ENCODE measurements at regions not wholly inside any gene's neighbourhood (a gene's known extent, or its start where the extent isn't known, plus 50 kb on each side); places are given as distances from the start of the nearest gene placed in this dataset.
"Not testable (repeated sequence)": the region's sequence is repeated elsewhere in the genome, so short reads cannot be mapped to it uniquely, and the experiment has no call there.

DNA sequence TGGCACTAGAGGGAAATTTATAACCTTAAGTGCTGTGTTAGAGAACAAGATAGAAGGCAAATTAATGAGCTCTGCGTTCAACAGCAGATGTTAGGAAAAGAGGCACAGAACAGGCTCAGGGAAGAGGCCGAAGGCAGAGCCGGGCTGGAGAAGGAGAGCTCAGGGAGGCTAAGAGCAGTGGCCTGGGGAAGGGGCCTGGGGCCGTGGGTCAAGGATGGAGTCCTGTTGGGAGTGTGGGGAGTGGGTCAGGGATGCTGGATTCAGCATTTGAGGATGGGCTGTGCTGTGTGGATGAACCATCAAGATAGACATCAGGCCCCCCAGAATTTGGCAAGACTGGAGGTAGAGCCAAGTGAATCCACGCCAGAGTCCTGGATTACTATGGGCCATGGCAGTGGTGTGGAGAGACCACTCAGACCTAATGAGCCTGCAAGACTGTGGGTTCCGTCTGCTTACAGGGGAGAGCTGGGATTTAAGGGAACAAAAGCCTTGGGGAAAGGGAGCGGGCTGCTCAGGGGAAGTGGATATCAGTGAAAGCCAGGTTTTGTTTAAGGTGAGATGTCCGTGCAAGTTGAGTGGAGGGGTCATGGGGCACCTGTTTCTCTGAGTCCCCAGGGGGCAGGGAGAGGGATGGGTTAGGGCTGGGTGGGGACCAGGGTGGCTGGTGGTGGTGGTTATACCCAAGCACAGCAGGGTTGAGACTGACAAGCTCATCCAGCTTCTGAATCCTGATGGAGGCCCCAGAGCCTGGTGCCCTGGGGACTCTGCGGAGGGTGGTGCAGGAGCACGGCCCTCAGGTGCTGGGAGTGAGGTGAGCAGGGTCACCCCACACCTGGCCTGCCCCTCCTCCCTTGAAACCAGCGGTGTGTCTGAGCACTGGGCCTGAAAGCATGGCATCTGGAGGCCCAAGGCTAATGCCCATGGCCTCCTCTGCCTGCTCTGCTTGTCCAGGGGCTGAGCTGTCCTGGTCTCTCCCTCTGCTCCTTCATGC lies 101.7 kb downstream of the BMS1 start:
- no peak for DNase-seq (ENCODE audit: low read depth)

DNA sequence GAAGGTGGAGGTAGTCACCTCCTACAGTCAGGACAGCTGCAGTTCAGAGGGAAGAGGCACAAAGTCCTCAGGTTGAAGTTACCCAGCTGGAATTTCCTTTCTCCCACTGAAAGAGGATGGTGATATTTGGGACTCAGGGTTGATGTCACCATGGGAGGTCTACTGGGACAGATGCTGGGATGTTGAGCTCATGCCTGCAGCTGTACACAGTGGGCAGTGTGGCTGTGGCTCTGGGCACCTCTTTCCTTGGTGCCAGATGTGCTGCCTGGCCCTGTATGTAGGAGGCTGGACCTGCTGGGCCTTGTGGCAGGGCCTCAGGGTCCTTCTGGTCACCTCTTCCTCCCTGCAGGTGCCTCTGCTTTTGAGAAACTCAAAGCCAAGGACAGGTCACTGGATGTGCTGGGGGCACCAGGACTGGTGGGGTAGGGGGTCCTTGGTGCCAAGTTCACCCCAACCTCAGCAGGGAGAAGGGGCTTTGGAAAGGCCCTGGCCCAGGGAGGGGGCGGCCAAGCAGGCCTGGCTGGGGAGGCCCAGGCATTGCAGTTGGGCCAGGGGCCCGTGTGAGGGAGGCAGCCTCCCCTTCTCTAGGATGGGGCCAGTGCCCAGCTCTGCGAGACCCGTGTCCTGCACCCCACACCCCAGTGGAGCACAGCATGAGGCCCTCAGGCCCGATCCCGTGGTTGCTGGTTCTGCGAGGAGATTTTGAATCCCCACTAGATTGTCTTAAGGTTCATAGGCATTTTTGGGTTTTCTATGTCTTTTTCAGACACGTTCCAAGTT lies 103.1 kb downstream of the BMS1 start:
- DNase-seq (ENCODE audit: low read depth), result no peak

DNA sequence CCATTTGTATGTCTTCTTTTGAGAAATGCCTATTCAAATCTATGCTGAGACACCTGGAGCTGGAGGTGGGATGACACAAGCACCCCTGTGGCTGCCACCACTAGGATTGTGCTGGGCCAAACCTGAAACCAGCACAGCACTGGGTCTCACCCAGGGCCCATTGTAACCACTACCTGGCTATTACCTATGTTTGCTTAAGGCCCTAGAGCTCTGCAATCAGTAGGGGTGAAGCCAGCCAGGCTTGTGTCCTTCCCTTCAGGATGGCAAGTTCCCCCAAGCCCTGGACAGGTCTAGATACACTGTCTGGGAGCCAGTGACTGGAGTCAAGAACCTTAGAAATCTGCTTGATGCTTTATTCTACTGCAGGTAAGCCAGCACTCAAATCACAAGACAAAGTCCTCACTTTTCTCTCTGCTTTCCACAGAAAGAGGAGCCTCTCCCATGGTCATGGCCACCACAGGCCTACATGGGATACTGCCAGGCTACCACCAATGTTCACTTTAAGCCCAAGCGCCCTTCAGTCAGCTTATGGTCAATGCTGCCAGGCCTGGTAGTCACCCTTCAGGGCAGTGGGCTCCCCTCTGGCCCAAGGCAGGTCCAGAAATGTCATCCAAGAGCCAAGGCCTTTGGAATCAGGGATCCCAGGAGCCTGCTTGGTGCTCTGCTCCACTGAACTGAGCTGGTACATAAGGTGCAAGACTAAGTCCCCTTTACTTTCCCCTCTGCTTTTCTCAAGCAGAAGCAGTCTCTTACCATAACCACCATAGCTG lies 105.3 kb downstream of the BMS1 start:
- DNase-seq (ENCODE audit: low read depth), result no peak

DNA sequence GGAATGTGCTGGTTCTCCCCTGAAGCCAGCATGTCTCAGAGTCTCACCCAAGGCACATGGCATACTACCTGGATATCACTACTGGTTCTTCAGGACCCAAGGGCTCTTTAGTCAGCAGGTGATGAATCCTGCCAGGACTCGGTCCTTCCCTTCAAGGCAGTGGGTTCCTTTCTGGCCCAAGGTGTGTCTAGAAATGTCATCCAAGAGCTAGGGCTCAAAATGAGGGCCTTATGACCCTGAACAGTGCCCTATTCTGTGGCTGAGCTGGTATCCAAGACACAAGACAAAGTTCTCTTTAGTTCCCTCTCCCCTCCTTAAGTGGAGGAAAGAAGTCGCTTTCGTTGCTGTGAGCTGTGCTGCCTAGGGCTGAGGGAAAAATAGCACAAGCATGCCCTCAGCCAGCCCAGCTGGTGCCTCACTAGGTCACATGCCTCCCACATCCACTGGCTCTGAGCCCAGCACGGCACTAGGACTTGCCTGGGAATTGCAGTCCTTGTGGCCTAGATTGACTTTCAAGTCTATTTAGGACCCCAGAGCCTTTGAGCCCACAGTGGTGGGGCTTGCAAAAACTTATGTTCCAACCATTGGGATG lies 106.0 kb downstream of the BMS1 start:
- DNase-seq (ENCODE audit: low read depth), result peak; percentile 19

DNA sequence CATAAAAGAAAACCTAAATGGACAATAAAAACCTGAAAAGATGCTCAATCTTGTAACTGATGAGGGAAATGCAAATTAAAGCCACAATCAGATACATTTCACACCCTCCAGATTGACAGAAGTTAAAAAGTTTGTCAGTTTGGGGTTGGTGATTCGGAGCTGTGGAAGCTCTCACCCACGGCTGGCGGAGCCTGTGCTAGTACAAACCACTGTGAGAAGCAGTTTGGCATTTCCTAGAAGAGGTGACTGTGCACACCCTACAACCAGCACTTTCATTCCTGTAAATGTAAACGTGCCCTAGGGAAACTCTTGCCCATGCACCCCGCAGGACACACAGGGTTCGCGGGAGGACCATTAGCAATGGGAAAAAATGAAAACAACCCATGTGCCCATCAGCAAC lies 114.1 kb downstream of the BMS1 start:
- DNase-seq (ENCODE audit: low read depth), result no peak

DNA sequence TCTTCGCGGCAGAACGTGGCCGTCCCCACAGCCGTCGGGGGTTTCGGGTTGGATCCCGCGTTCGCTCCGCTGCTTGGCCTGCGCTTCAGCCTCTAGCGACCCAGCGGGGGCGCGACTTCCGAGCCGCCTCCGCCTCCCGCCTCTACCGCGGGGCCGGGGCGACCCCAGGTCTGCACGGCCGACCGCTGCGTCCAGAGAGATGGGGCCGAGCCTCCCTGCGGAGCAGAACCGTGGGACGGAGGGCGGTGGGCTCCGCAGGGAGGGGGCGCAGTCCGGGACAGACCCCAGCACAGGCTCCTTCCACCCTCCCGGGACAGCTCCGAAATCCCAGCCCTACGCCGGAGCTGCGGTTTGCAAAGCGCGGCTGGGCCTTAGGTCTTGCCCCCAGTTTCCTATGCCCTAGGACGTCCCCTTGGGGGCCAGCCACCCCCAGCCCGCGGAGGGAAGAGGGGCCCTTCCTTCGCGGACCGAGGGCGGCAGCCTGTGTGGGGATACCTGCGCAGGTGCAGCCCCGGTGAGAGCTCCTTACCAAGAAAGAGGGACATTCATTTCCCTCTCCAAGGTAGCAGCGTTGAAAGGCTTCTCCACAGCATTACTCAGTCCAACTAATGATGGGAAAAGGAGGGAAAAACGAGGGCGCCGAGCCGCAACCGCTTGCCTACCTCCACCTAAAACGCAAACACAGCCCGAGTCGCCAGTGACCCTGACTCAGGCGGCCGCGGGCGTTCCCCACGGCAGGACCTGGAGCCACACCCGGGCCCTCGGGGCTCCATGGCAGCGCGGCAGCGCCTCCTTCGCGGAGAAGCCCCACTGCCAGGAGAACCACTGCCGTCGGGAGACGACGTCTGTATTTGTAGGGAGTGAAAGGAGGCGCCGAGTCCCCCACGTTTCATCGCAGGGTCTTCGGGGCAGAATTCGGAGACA lies 115.7 kb downstream of the BMS1 start:
- no peak for DNase-seq (ENCODE audit: low read depth)

DNA sequence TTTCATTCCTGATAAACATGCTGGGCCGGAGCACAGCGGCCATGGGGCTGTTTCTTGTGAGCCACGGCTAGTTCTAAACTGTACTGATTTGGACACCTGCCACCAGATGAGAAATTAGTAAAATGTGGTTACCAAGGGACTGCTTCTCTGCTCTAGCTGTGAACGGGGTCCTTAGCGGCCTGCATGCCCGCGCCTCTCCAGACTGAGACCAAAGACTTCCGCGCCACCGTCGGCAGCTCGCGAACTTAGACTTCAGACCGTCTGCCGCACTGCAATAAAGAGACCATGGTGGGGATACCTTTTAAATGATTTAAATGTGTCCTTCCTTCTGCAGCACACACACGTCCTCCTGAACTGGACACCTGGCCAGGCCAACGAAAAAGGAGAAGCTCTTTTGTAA lies 116.4 kb downstream of the BMS1 start:
- DNase-seq (ENCODE audit: low read depth), result no peak

DNA sequence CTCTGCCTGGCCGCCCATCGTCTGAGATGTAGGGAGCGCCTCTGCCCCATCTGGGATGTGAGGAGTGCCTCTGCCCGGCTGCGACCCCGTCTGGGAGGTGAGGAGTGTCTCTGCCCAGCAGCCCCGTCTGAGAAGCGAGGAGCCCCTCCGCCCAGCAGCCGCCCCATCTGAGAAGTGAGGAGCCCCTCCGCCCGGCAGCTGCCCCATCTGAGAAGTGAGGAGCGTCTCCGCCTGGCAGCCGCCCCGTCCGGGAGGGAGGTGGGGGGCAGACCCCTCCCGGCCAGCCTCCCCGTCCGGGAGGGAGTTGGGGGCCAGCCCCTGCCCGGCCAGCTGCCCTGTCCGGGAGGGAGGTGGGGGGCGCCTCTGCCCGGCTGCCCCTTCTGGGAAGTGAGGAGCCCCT lies 117.8 kb downstream of the BMS1 start:
- DNase-seq (ENCODE audit: low read depth), result not testable (repeated sequence)

DNA sequence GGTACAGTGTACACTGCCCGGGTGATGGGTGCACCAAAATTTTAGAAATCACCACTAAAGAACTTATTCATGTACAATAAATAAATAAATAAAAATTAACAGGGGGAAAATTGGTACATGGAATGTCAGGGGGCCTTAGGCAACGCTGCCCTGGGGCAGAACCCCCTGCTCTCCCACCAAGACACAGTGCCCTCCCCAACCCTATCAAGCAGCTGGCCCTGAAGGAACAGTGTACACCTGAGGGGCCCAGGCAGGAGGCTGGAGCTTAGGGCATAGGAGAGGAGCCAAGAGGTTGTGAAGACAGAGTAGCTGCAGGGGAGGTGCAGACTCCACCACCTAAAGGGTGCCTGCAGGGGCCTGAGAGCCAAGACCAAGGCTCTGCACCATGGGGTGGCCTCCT lies 128.8 kb downstream of the BMS1 start:
- DNase-seq (ENCODE audit: low read depth), result no peak

DNA sequence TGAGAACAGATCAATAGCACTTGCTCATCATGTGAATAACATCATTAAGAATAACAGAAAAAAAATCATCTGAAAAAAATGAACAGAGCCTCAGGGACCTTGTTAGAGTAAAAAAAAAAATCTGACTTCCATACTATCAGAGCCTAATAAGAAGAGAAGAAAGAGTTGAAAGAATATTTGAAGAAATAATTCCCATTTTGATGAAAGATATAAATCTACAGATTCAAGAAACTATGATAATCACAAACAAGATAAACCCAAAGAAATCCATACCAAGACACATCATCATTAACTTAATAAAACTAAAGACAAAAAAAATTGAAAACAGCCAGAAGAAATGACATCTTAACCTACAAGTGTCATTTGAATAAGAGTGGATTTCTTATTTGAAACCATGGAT lies 134.4 kb downstream of the BMS1 start:
- DNase-seq (ENCODE audit: low read depth), result no peak

DNA sequence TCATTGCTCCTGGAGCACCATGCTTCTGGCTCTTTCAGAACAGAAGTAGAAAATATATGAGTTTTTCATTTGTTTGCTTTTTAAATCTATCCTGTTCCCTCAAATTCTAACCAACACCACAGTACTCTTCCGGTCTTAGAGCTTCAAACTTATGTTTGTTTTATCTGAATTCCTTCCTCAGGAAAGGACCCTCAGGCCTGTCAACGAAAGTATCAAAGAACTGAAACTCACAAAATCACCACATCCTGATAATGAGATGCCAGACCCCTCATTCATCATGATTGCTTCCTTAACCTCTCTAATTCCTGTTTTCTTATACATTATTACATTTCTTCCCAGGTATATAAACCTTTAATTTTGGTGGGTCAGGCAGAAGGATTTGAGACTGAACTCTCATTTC lies 135.2 kb downstream of the BMS1 start:
- DNase-seq (ENCODE audit: low read depth), result no peak

DNA sequence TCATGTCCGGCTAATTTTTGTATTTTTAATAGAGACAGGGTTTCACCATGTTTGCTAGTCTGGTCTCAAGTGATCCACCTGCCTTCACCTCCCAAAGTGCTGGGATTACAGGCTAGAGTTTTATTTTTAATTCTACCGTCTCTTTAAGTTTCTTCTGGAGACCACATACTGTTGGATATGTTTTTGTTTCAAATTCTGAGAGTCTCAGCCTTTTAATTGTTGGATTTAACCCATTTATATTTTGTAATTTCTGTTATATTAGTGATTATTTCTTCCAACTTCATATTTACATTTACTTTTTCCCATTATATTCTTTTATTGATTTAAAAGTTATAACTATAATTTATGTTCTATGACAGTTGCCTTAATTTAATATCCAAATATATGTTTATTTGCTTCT lies 139.4 kb downstream of the BMS1 start:
- no peak for DNase-seq (ENCODE audit: low read depth)

DNA sequence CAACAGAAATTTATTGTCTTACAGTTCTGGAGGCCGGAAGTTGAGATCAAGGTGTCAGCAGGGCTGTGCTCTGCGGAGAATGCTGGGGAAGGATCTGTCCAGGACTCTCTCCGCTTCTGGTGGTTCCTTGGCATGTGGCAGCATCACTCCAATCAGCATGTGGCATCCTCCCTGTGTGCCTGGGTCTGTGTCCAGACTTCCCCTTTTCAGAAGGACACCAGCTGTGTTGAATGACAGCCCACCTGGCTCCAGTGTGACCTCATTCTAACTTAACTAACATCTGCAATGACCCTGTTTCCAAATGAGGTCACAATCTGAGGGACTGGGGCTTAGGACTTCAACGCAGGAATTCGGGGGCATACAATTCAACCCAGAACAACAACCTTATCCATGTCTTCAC lies 141.9 kb downstream of the BMS1 start:
- DNase-seq (ENCODE audit: low read depth), result no peak

DNA sequence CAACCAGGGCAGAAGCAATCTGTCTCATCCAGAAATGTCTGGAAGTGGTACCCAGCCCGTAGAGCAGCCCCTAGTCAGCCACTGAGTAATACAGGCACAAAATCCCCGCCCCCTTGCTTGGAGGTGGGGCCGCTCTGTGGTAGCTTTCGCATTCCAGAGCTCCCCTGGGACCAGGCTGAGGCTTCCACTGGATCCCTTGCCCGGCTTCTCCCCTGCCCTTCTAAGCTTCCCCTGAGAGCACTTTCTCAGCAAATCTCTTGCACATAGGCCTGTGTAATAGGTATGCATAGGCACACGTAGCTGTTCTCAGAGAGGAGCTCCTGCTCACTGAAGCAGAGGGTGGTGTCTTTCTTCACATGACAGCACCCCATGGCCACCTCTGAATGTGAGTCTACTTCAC lies 144.2 kb downstream of the BMS1 start:
- DNase-seq (ENCODE audit: low read depth), result peak; percentile 34

DNA sequence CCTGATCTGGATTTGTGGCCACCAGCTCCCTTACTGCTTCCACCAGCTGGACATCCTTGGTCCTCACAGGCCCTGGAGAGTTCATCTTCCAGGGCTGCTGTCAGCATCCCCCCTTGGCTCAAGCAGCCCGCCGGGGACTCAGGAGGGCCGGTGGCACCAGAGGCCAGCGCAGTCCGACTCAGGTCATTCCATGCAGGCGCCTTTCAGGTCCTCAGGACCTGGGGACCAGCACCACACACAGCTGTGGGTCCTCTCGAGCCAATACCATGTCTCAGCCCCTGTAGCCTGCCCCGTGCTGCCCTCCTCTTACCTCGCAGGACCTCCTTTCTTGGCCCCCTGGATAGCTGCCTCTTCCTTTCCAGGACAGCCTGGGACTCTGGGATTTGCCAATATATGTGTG lies 145.5 kb downstream of the BMS1 start:
- no peak for DNase-seq (ENCODE audit: low read depth)

DNA sequence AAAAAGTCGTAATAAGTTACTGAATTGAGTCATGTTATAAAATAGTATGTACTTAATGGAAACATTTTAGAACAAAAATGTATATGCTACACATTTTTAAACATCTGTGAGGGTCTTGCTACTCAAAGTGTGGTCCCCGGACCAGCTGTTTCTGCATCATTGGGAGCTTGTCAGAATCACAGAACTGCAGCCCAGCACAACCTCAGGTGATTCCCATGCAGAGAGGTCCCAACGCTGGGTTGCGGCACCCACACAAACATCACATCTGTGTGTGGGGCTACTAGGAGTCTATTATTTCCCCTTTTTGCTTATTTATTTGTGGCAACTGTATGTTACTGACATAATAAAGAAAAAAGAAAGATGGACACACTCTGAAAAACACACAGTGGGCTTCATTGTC lies 146.6 kb downstream of the BMS1 start:
- DNase-seq (ENCODE audit: low read depth), result no peak

DNA sequence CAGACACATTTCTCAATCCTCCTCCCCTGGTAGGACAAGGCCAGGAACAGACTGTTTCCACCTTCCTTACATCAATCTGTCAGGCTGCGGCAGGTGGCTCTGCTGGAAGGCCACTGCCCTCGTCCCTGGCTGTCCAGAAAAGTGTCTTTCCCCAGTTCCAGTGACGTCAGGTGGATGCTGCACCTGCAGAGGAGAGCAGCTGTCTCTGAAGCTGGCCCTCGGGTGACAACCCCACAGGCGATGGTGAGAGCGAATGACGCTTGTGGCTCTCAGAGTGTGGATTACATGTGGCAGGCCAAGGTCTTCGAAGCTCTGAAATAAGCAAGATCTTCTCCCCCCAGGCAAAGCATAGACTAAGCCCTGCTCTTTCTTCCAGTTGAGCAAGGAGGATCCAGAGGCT lies 146.9 kb upstream of the RET start:
- DNase-seq (ENCODE audit: low read depth), result no peak

DNA sequence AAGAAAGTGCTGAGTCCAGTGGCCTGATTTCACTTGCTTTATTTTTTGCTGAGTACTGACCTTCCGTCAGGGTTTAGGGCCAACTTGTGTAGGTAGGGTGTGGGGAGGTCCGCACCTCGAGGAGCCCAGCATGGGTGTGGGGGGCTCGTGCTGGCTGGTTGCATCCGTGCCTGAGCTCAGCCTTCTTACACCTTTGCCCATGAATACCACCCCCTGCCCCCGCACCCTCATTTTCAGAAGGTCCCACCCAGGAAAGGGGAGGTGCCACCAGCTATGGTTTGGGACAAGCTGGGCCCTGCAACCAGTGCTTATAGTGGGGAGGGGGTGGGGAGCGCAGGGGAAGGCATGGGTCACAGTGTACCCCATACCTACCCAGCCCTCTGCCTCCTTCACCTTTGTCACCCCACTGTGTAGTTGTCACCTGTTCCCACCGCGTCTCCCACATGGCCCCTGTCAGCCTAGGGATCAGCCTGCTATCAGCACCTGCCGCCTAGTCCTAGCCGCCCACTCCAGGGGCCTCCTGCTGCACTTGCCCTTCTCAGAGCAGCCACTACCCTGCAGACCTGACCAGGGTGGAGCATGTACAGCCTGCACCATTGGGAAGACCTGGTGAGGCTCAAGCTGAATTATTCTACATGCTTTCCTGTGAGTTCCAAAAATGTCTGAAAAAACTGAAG lies 146.2 kb upstream of the RET start:
- DNase-seq (ENCODE audit: low read depth), result no peak

DNA sequence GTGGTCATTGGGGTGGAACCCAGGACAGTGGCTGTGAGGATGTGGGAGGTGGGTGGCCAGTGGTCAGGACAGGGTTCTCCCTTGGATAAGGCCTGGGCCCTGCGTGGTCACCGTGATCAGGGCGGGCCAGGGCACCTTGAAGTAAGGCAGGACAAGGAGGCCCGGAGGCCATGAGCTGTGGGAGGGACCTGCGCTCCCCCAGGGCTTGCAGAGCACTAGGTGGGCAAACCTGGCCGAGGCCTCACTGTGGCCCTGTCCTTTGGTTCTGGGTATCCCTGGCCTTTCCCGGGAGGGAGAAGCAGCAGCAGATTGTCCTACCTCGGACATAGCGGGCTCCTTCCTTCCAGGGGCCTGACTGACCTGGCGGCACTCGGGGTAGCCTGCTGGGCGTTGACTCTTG lies 144.8 kb upstream of the RET start:
- no peak for DNase-seq (ENCODE audit: low read depth)

Data from myocyte (in vitro differentiated cells).